GM19455 (cell line): ENCODE measurements at regions not wholly inside any gene's neighbourhood (a gene's known extent, or its start where the extent isn't known, plus 50 kb on each side); places are given as distances from the start of the nearest gene placed in this dataset.
"Not testable (repeated sequence)": the region's sequence is repeated elsewhere in the genome, so short reads cannot be mapped to it uniquely, and the experiment has no call there.

ENCODE experiments used
- ATAC-seq: cut with Tn5 transposase; IDR thresholded peaks from one replicate; pipeline ENCODE4 v1.9.1; 2021; ENCODE audit not compliant: unreplicated experiment

DNA sequence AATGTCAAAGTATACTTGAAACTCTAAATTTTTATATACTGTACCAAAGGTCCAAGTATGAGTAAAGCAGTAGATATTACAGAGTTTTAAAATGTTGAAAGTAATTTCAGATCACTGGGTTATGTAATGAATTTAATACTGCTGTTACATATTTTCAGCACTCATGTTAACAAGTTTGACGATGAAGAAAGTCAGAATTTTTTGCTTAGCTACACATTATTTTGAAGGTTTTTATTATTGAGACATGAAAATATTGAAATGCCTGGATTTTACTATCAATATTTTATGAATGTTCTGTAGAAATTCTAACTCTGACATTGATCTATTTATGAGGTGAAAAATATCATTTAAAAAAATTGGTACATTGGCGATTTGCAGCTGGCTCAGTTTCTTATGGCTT is 1030.3 kb downstream of the FSCB start:
- ATAC-seq = no peak

DNA sequence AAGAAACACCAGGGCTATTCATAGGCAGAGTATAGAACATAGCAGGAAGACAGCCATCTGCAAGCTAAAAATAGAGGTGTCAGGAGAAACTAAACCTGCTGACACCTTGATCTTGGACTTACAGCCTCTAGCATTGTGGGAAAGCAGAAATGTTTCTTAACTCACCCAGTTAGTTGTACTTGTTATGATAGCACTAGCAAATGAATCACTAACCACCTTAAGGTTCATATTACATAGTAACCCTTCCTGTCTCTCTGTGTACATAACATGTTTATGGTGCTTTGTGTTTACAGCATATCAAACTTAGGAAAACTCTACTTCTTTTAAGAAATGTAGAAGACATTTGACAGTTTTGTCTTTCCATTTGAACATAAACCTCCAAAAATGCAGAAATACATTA is 1031.3 kb downstream of the FSCB start:
- no peak for ATAC-seq

DNA sequence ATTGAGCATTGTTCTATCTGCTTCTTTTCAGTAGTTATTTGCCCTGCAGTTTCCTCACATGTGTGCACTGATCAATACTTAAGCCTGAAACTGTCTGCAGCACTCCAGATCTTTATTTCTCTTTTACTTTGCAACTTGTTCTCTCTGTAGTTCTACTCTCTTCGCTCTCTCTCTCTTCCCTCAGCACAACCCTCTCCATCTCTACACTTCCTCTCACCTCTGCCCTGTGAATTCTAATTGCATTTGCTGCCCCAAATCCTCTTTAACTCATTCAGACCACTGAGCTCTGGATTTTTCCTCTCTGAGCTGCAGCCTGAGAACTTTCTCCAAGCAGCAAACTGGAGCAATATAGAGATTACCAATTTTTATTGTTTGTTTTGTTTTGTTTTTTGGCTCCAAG is 1035.5 kb downstream of the FSCB start:
- ATAC-seq = no peak

DNA sequence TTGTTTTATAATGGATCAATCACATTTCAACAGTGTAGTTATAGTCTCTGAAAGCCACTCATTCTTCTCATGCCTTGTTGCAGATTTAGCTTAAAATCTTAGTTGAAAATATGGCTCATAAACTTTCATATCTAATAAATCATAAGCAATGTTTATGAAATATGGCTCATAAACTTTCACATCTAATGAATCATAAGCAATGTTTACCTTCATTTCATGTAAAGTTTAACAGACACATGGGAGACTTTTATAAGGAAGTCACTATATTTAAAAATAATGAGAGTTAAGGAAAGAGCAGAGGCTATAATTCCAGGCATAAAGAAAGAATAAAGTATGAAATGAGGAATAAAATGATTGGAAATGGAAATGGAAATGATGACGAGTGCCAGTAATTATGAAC is 1042.1 kb downstream of the FSCB start:
- ATAC-seq = no peak

DNA sequence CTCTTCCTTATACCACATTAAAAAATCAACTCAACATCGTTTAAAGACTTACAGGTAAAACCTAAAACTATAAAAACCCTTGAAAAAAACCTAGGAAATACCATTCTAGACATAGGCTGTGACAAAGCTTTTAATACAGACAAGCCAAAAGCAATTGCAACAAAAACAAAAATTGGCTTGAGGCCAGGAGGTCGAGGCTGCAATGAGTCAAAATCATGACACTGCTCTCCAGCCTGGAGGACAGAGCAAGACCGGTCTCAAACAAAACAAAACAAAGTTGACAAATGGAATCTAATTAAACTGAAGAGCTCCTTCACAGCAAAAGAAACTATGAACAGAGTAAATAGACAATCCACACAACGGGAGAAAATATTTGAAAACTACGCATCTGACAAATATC is 1057.8 kb downstream of the FSCB start:
- no peak for ATAC-seq

DNA sequence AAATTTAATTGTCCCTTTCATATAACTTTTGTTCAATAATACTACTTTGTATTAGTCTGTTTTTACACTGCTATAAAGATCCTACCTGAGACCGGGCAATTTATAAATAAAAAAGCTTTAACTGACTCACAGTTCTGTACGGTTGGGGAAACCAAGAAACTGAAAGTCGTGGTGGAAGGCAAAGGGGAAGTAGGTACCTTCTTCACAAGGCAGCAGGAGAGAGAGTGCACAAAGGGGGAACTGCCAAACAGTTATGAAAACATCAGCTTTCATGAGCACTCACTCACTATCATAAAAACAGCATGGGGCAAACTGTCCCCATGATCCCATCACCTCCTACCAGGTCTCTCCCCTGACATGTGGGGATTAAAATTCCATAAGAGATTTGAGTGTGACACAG is 1069.0 kb downstream of the FSCB start:
- ATAC-seq = no peak

DNA sequence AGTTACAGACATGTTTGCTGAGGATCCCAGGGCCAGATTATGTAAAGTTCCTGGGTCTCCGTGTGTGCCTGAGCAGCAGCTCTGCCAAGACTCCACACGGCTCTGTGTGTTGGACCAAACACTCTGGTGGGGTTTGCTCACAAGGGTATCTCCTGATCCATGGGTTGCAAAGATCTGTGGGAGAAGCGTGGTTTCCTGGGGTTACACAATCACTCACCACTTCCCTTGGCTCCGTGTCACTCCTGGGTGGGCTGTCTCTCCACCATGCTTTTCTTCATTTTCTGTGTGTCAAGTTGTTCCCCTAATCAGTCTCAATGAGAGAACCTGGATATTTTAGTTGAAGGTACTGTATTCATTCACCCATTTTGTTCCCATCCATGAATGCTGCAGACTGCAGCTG is 1088.8 kb downstream of the FSCB start:
- ATAC-seq = no peak

DNA sequence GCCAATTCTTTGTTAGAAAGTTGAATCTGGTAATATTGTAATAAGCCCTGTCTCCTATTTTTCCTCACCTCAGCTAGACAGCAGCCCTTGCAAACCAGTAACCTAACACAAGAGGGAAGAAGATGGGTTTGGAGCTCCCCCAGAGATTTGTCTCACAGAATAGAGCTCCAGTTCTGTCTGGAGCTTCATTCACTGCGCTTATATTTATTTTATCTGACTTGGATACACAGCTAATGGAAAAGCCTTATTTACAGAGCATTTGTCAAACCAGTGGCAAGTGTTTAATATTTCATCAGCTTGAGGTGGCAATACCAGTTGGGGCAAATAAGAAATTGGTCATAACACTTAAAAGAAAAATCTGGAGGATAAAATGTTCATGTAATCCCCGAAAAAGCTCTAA is 1094.0 kb downstream of the FSCB start:
- no peak for ATAC-seq

DNA sequence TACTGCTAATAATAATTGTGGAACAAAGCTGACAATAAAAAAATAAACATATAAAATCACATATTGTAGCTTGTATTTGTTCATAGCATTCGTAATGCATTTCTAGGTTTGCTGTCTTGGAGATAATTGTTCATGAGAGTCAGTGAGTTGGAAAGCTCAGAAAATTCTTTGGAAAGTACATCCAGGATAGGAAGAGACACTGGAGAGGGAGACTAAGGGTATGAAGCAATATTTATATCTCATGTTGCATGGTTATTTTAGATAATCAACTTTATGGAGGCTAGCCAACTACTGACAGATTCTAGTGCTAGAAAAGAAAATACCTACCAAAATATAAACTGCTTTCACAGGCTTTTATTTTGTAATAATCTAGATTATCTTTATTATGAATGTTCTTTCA is 1095.2 kb downstream of the FSCB start:
- no peak for ATAC-seq

DNA sequence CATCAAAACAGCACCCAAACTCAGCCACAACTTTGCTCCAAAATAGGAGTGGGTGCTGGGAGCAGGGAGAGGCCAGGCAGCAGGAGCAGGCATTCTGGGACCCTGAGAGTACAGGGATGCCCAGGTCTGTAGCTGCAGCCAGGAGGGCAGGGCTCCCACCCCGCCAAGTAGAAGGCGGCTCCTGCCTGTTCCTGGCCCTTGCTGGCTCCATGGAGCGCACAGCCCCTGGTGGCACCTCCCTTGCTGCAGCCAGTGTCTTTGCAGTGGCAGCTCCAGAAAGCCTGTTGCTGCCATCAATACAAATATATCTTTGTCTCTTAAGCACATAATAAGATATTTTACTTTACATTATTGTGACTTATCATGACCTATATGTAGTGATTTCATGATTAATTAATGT is 1096.5 kb downstream of the FSCB start:
- no peak for ATAC-seq

DNA sequence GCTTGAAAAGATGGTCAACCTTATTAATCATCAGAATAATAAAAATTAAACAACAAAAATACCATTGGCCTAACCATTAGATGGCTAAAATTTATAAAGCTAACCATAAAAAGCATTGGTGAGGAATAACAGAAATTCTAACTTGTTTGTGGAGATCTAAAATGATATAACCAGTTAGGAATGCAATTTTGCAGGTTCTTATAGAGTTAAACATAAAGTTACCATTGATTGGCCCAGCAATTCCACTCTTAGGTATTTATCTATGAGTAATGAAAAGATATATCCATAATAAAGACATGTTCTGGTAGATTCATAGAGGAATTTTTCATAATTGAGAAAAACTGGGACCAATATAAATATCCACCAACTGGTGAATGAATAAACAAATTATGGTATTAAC is 1098.6 kb downstream of the FSCB start:
- no peak for ATAC-seq

DNA sequence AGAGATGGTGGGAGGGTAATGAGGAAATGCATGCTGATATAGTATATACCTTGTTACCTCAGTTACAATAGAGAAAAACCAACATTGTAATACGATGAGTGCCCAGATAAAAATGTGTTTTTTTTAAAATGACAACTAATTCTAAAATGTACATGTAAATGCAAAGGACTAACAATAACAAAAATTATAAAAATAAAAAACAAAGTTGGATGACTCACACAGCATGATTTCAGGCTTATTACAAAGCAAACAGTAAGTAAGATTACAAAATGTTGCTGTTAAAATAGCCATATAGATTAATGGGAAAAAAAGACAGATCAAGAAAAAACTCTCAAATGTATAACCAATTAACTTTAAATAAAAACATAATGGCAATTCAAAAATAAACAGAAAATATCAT is 1099.4 kb downstream of the FSCB start:
- no peak for ATAC-seq

DNA sequence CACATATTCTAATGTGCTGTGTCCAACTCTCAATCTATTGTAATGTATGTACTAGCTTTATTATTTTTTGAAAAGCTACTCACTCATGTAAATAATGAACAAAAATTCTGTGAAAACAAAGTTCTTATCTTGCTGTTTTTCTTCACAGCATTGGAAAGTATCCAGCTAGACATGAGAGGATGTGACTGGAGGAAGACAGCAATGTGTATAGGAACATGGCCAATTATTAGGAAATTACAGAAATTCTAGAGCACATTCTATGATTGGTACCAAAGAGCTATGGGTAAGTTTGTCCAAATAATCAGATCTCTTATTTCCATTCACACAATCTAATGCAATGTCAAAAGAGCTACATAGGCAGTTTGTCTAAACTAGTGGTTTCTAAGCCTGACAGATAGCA is 1100.2 kb downstream of the FSCB start:
- ATAC-seq = no peak

DNA sequence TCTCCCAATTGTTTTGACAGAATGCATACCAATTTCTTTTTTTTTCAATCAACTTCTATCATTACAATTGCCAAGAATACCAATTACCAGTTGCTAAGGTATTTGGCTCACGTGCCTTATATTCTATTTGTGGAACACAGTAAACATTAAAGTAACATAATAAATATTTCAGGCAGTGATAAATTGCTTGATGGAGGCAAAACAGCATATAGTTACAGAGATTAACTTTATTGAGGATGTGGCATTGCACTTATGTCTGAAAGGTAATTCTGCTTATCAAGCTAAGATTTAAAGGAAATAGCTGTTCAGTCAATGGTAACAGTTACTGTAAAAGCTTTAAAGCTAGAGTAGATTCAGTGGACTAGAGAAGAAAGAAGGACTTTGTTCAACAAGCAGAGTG is 1107.8 kb downstream of the FSCB start:
- no peak for ATAC-seq

DNA sequence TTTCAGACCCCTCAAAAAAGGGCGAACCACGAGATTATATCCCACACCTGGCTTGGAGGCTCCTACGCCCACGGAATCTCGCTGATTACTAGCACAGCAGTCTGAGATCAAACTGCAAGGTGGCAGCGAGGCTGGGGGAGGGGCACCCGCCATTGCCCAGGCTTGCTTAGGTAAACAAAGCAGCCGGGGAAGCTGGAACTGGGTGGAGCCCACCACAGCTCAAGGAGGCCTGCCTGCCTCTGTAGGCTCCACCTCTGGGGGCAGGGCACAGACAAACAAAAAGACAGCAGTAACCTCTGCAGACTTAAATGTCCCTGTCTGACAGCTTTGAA is 1136.6 kb downstream of the FSCB start:
- ATAC-seq = not testable (repeated sequence)

DNA sequence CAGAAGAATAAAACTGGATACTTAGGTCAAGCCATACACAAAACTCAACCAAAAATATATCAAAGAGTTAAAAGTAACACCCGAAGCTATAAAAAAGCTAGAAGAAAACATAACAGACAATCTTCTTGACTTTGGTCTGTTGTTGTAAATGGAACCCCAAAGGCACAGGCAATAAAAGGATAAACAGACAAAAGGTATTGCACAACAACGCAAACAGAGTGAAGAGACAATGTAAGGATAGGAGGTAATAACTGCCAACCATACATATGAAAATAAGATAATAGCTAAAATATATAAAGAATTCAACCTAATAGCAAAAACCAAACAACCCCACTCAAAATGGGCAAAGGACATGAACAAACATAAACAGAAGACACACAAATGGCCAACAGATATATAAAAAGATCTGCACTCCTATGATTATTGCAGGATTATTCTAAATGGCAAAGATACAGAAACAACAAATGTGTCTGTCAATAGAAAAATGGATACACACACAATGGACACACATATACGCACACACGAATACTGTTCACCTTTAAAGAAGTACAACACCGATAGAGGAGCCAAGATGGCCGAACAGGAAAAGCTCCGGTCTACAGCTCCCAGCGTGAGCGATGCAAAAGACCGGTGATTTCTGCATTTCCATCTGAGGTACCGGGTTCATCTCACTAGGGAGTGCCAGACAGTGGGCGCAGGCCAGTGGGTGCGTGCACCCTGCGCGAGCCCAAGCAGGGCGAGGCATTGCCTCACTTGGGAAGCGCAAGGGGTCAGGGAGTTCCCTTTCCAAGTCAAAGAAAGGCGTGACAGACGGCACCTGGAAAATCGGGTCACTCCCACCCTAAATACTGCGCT is 1137.1 kb downstream of the FSCB start:
- no peak for ATAC-seq

DNA sequence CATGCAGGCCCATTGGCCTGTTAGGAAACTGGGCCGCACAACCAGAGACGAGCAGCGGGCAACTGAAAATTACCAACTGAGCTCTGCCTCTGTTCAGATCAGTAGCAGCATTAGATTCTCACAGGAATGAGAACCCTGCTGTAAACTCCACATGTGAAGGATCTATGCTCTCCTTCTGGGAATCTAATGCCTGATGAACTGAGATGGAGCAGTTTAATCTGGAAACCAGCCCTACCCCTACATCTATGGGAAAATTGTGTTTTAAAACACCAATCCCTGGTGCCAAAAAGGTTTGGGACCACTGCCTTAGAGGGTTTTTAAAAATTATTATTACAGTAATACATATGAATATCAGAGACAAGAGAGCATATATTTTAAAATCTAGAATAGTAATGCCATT is 1144.5 kb downstream of the FSCB start:
- ATAC-seq = no peak

DNA sequence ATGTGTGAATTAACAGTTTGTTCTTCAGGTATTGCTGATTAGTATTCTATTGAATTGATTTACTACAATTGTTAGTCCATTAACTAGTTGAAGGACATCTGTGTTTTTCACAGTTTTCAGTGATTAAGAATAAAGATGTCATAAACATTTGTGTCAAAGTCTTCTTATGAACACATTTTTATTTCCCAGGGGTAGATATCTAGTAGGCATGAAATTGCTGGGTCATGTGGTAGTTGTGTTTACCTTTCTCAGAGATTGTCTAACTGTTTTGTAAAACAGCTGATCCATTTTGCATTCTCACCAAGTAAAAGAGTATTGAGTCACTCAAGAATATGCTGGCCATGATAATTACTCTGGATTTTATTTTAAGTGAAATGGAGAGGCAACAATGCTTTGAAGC is 1145.3 kb downstream of the FSCB start:
- ATAC-seq = no peak

DNA sequence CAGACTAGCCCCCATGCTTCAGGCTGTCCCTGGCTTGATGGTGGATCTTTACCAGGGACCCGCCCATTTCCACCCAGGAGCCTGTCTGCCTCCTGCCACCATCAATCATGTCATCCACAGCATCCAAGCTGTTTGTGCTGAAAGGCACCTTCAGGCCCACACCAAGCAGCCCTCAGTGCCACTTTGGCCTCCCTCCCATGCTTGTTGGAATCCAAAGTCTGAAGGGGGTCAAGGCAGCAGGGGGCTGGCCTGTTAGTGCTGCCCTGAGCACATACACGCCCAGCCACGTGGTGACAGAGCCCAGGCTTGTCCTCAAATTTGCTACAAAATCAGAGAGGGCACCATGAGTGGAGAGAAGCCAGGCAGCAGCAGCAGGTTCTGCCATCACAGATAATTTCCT is 1146.8 kb downstream of the FSCB start:
- ATAC-seq = no peak

DNA sequence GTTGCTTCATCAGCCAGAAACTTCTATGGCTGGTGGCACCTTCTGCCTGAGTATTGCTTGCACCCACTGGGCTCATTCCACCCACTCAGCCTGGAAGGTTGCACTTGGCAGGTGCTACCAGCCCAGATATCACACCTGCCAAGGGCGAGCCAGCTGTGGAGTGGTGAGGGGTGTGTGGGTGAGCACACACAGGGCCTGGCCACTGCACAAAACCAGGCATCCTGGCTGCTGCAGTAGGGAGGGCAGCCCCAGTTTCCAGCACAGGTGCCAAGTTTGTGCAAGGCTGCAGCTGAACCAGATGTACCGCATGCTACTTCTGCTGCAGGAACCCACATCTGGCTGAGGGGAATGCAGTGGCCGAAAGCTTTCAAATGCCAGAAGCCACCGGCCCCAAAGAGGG is 1147.8 kb downstream of the FSCB start:
- no peak for ATAC-seq

DNA sequence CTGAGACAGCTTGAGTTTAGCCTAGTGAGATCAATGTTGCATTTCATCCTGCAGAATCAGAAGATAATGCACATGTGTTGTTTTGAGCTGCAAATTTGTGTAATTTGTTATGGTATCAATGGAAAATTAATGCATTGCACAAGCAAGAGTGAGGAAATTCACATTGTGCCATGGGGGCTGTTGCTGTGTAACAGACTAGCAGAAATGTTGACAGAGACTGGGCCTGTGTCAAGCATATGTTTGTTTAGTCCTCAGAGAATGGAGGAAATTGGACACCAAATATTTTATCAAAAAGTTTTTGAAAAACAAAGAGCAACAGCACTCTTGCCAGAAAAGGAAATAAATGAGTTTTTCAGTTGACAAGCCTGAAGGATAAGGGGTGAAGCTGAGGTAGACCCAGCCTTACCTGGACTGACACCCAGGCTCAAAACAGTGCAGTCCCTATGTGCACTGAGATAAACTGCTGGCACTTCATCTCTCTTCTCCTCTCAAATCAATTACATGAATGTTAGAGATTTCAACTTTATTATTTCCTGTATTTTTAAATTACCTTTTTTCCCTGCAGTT is 1150.0 kb downstream of the FSCB start:
- ATAC-seq = no peak

DNA sequence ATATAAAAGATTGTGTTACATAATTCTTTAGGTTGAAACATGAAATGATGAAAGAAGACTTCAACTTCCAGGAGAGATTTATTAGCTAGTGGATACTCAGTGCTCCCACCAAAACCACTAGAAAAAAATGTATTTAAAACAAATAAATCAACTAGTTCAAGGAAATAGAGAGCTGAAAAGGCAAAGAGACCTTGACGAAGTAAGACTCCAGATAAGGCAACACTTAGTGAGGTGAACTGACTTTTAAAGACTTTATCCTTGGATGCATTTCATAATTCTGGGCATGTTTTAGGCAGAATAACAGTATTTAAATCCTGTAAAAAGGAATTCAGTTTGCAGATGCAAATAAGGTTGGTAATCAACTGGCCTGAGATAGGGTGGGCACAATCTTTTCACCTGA is 1150.7 kb downstream of the FSCB start:
- ATAC-seq = no peak

DNA sequence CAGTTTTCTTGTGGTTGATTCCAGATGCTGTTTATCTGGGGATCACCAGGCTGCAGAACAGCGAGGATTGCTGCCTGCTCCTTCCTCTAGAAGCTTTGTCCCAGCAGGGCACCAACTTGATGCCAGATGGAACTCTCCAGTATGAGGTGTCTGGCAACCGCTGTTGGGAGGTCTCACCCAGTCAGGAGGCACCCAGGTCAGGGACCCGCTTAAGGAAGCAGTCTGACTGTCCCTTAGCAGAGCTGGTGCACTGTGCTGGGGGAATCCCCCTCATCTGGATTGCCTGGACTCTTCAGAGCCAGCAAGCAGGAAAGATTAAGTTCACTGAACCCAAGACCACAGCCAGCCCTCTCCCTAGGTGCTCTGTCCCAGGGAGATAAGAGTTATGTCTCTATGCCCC is 1165.2 kb downstream of the FSCB start:
- no peak for ATAC-seq
